OCI-LY1 (cell line): ENCODE measurements at regions not wholly inside any gene's neighbourhood (a gene's known extent, or its start where the extent isn't known, plus 50 kb on each side); places are given as distances from the start of the nearest gene placed in this dataset.
A peak's percentile ranks its signal among the peaks of the same experiment; 100 is the strongest.

Experiments
- H2AFZ ChIP-seq: fragments of 200-600 bp; sonication (generic), shearing (Covaris generic); 2 replicates; pipeline ENCODE4 v1.6.0; 2014; ENCODE audit warnings: antibody characterized with exemption, mild to moderate bottlenecking, low read length
- H3F3A ChIP-seq: fragments of 200-600 bp; sonication (generic), shearing (Covaris generic); 2 replicates; pipeline ENCODE4 v1.6.0; 2014; ENCODE audit warnings: mild to moderate bottlenecking, antibody characterized with exemption, low read length, moderate library complexity; ENCODE audit not compliant: insufficient read depth
- H3K27ac ChIP-seq: fragments of 200-600 bp; sonication (generic); 2 replicates; pipeline ENCODE4 v1.5.1; 2014; ENCODE audit warnings: low read length, mixed run types, mild to moderate bottlenecking, low read depth; ENCODE audit not compliant: poor library complexity, severe bottlenecking
- H3K27me3 ChIP-seq: fragments of 200-600 bp; sonication (generic); 2 replicates; pipeline ENCODE4 v1.6.0; 2014; ENCODE audit warnings: antibody characterized with exemption, mild to moderate bottlenecking, low read length, moderate library complexity; ENCODE audit not compliant: insufficient read depth
- H3K36me3 ChIP-seq: fragments of 200-600 bp; sonication (generic); 2 replicates; pipeline ENCODE4 v1.6.1; 2014; ENCODE audit warnings: mild to moderate bottlenecking, antibody characterized with exemption, low read length, moderate library complexity, mixed read lengths; ENCODE audit not compliant: insufficient read depth
- H3K4me1 ChIP-seq: fragments of 200-600 bp; sonication (generic); 2 replicates; pipeline ENCODE4 v1.5.1; 2014; ENCODE audit warnings: mild to moderate bottlenecking, low read length, moderate library complexity; ENCODE audit not compliant: insufficient read depth, severe bottlenecking
- H3K4me2 ChIP-seq: fragments of 200-600 bp; sonication (generic), shearing (Covaris generic); 2 replicates; pipeline ENCODE4 v1.6.1; 2014; ENCODE audit warnings: low read length
- H3K4me3 ChIP-seq: fragments of 200-600 bp; sonication (generic); 2 replicates; pipeline ENCODE4 v1.5.1; 2014; ENCODE audit warnings: low read length, low read depth, mild to moderate bottlenecking, mixed read lengths; ENCODE audit not compliant: poor library complexity, severe bottlenecking
- H3K79me2 ChIP-seq: fragments of 200-600 bp; shearing (Covaris generic); 2 replicates; pipeline ENCODE4 v1.6.1; 2016; ENCODE audit warnings: mixed run types, low read length, mixed read lengths; ENCODE audit not compliant: insufficient read depth
- H3K9ac ChIP-seq: fragments of 200-600 bp; sonication (generic), shearing (Covaris generic); 2 replicates; pipeline ENCODE4 v1.6.1; 2014; ENCODE audit warnings: mild to moderate bottlenecking, low read length, mixed read lengths
- H3K9me2 ChIP-seq: fragments of 200-600 bp; sonication (generic), shearing (Covaris generic); 2 replicates; pipeline ENCODE4 v1.6.1; 2014; ENCODE audit warnings: low read depth, mild to moderate bottlenecking, low read length, mixed read lengths
- H3K9me3 ChIP-seq: fragments of 200-600 bp; shearing (Covaris generic); 2 replicates; pipeline ENCODE4 v1.6.1; 2014; ENCODE audit warnings: low read length, mixed read lengths
- H4K20me1 ChIP-seq: fragments of 200-600 bp; sonication (generic), shearing (Covaris generic); 2 replicates; pipeline ENCODE4 v1.6.0; 2016; ENCODE audit warnings: mild to moderate bottlenecking, low read length; ENCODE audit not compliant: insufficient read depth
- EZH2 ChIP-seq: fragments of 200-600 bp; sonication (generic), shearing (Covaris generic); IDR thresholded peaks from 2 replicates; pipeline ENCODE4 v1.8.0; 2017; ENCODE audit warnings: borderline replicate concordance, mixed run types, mild to moderate bottlenecking, antibody characterized with exemption, low read length, moderate library complexity, mixed read lengths
- TF ChIP-seq, protein P1 (sequence below): fragments of 200-600 bp; sonication (generic), shearing (Covaris generic); IDR thresholded peaks from 2 replicates; pipeline ENCODE4 v1.5.1; 2017; ENCODE audit warnings: mild to moderate bottlenecking, antibody characterized with exemption, low read length, moderate library complexity, mixed read lengths

- Histone ChIP-seq H3K27me3 (no peaks in the 10 kb centered on the region), H3K27ac (no peak overlapping the region), H4K20me1 (no peaks in the 10 kb centered on the region), H3K4me2 (peak overlapping the region; percentile 35), H3K9me3 (no peaks in the 10 kb centered on the region), H3K79me2 (no peaks in the 10 kb centered on the region), H3K9ac (no peak overlapping the region), H3K4me3 (no peak overlapping the region), H3K36me3 (no peaks in the 10 kb centered on the region), H3F3A (no peaks in the 10 kb centered on the region), H3K9me2 (no peaks in the 10 kb centered on the region), H2AFZ (0 out of 2 replicates have a peak overlapping the region, but pooled peaks have one; percentile 65), H3K4me1 (peaks cover 33% of the 10 kb centered on the region)
- TF ChIP-seq, protein P1, sequence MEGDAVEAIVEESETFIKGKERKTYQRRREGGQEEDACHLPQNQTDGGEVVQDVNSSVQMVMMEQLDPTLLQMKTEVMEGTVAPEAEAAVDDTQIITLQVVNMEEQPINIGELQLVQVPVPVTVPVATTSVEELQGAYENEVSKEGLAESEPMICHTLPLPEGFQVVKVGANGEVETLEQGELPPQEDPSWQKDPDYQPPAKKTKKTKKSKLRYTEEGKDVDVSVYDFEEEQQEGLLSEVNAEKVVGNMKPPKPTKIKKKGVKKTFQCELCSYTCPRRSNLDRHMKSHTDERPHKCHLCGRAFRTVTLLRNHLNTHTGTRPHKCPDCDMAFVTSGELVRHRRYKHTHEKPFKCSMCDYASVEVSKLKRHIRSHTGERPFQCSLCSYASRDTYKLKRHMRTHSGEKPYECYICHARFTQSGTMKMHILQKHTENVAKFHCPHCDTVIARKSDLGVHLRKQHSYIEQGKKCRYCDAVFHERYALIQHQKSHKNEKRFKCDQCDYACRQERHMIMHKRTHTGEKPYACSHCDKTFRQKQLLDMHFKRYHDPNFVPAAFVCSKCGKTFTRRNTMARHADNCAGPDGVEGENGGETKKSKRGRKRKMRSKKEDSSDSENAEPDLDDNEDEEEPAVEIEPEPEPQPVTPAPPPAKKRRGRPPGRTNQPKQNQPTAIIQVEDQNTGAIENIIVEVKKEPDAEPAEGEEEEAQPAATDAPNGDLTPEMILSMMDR, result no peak
- no peak for TF ChIP-seq EZH2
Measured at GRCh38 chr21:25300632-25301031, 306.6 kb downstream of the MRPL39 start.

DNA sequence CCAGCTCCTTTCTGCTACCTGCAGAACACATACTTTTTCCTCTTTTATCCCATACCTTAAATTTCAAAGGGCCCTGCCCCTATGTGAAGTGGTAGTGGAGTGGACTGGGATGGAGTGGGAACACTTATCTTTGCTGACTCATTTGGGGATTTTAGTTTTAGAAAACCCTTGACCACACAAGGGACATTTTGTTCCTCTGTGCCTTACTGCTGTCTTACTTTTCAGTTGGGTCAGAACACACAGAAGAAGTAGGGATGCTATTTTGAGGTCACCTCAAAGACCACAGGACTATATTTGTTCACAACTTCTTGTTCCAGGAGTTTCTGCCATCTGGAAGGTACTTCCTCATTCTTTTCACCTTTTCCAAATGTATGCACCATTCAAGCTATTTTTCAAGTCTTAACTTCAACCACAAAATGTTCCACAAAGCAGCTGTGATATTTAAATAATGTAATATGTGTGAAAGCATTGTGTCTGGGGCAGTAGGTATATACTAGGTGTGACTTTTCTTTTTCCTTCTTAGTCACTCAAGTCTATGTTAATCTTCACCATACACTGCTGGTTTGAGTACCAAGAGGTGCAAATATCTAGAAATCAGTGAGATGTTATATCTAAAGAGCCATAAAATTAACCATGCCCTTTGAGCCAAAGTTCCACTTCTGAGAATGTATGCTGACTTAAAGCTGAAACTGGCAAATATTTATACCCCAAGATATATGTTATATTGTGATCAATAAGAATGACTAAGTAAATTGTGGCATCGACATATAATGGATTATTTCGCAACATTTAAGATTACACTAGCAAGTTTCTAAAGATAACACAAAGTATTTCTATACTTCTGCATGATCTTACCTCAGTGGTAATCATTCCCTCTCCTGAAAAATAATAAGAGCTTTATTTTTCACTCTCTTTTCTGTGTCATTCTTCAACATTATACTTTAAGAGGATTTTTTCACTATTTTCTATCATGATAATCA, 308.5 kb downstream of the MRPL39 start:
- Histone ChIP-seq H3K9ac (no peak overlapping the region), H3F3A (no peaks in the 10 kb centered on the region), H3K4me1 (peaks cover 33% of the 10 kb centered on the region), H2AFZ (no peak overlapping the region), H3K4me3 (no peak overlapping the region), H3K27ac (peak overlapping the region; percentile 68), H3K36me3 (no peaks in the 10 kb centered on the region), H3K9me2 (no peaks in the 10 kb centered on the region), H3K27me3 (no peaks in the 10 kb centered on the region), H3K9me3 (no peaks in the 10 kb centered on the region), H4K20me1 (no peaks in the 10 kb centered on the region), H3K79me2 (no peaks in the 10 kb centered on the region), H3K4me2 (0 out of 2 replicates have a peak overlapping the region, but pooled peaks have one; percentile 35)
- TF ChIP-seq EZH2, result no peak
- TF ChIP-seq, protein P1, result no peak

DNA sequence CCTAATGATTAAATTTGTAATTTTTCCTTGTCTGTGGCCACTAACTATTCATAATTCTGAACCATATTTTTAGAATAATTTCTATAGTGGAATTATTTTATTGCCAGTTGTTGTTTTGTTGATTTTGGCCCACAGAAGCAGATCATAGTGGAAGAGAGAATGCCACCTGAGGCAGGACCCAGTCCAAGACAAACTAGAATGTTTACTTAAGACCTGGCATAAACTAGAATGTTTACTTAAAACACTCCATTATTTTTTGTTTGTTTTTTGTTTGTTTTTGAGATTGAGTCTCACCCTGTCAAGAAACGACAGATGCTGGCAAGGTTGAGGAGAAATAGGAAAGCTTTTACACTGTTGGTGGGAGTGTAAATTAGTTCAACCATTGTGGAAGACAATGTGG, 310.2 kb downstream of the MRPL39 start:
- H4K20me1 ChIP-seq, result no peaks in the 10 kb centered on the region
- H3K36me3 ChIP-seq, result no peaks in the 10 kb centered on the region
- no peak overlapping the region for H3K4me2 ChIP-seq
- H3K27me3 ChIP-seq, result no peaks in the 10 kb centered on the region
- H3K27ac ChIP-seq, result no peak overlapping the region
- peaks cover 33% of the 10 kb centered on the region for H3K4me1 ChIP-seq
- H3K9me2 ChIP-seq, result no peaks in the 10 kb centered on the region
- H3F3A ChIP-seq, result no peaks in the 10 kb centered on the region
- no peaks in the 10 kb centered on the region for H3K79me2 ChIP-seq
- no peak overlapping the region for H2AFZ ChIP-seq
- H3K9me3 ChIP-seq, result no peaks in the 10 kb centered on the region
- no peak overlapping the region for H3K9ac ChIP-seq
- no peak overlapping the region for H3K4me3 ChIP-seq
- TF ChIP-seq, protein P1, result no peak
- no peak for TF ChIP-seq EZH2
